DOHH2 (cell line): ENCODE measurements at regions not wholly inside any gene's neighbourhood (a gene's known extent, or its start where the extent isn't known, plus 50 kb on each side); places are given as distances from the start of the nearest gene placed in this dataset.

ENCODE experiments used
- CTCF ChIP-seq: fragments of 200-600 bp; sonication (generic); IDR thresholded peaks from one replicate; pipeline ENCODE4 v1.5.1; 2014; ENCODE audit warnings: antibody characterized with exemption, mild to moderate bottlenecking, low read depth, low read length; ENCODE audit not compliant: poor library complexity, severe bottlenecking
- EZH2phosphoT487 ChIP-seq: fragments of 200-600 bp; sonication (generic); IDR thresholded peaks from 2 replicates; pipeline ENCODE4 v1.6.1; 2017; ENCODE audit warnings: borderline replicate concordance, mild to moderate bottlenecking, antibody characterized with exemption, low read length, moderate library complexity, mixed read lengths

- TF ChIP-seq CTCF (no peak), EZH2phosphoT487 (no peak)
Observed at GRCh38 chr6:165762125-165762524, 99.1 kb upstream of the PDE10A start.
